ENCODE measurements at regions not wholly inside any gene's neighbourhood (a gene's known extent, or its start where the extent isn't known, plus 50 kb on each side); places are given as distances from the start of the nearest gene placed in this dataset.

GRCh38 chr1:38777464-38777957, 82.1 kb downstream of the RRAGC start:
- ATAC-seq, result no peak
- no peak for TF ChIP-seq TCF4 (CRISPR knock-in tag; IDR thresholded peaks at IDR 0.05; ENCODE audit: borderline replicate concordance)
- TF ChIP-seq TSHZ2 (CRISPR knock-in tag; IDR thresholded peaks at IDR 0.05), result no peak
- no peak for TF ChIP-seq TOX (CRISPR knock-in tag; IDR thresholded peaks at IDR 0.05; ENCODE audit: borderline replicate concordance)
- TF ChIP-seq POU6F1 (CRISPR knock-in tag; IDR thresholded peaks at IDR 0.05; ENCODE audit: borderline replicate concordance, low read depth), result no peak
- TF ChIP-seq ZNF565 (CRISPR knock-in tag; conservative IDR thresholded peaks at IDR 0.05; ENCODE audit: low read depth), result no peak
- no peak for TF ChIP-seq ISL1 (CRISPR knock-in tag; IDR thresholded peaks at IDR 0.05)
- no peak for TF ChIP-seq RARB (CRISPR knock-in tag; IDR thresholded peaks at IDR 0.05)

DNA sequence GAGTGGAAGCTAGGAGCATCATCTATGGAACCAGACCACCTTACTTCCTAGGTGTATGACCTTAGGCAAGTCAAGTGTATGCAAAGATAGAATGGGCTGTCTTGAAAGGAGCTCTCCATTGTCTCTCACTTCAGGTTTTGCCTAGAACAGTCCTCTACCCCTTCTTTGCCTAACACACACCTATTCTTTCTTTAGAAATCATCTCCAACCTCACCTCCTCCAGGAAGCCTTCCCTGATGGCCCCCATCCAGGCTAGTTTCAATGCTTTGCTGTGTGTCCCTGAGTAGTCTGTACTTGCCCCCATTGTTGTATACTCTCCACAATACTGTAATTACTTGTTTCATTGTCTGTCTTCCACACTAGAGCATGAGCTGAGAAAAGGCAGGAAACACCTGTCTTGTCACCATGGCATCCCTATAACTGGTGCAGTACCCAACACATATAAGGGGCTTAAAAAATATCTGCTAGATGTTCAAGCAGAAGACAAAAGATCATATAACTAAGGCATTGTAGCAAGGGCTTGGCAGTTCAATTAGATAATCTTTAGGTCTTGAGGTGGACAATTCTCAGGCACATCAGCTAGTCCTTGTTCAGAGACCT, 83.0 kb downstream of the RRAGC start:
- ATAC-seq, result no peak
- no peak for TF ChIP-seq ZNF8 (CRISPR knock-in tag; IDR thresholded peaks at IDR 0.05)
- TF ChIP-seq ZFP30 (CRISPR knock-in tag; IDR thresholded peaks at IDR 0.05), result no peak

GRCh38 chr1:38775175-38775845, 84.3 kb downstream of the RRAGC start:
- ATAC-seq, result no peak

DNA sequence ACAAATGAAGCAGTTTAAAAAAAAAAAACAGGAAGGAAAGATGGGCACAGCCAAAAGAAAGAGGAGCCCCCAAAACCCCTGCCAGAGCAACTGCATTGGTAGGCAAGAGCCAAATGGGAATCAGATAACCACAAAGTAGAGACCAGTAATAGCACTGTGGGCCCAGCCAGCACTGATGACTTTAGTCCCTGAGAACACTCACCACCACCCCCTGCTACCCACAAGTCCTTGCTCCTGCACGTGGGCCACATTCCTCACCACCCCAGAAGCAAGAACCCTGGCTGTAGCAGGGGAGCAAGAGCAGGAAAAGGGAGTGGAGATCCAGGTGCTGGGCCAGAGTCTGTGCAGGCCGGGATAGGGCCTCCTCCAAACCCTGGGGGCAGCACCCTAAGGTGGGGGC, 86.1 kb downstream of the RRAGC start:
- no peak for ATAC-seq
- TF ChIP-seq ZC3H10 (CRISPR knock-in tag; IDR thresholded peaks at IDR 0.05) (no peak), ZNF70 (CRISPR knock-in tag; IDR thresholded peaks at IDR 0.05) (no peak), ARNTL (CRISPR knock-in tag; IDR thresholded peaks at IDR 0.05; ENCODE audit: borderline replicate concordance, low read depth) (no peak), CSRNP3 (CRISPR knock-in tag; IDR thresholded peaks at IDR 0.05) (no peak), BACH2 (CRISPR knock-in tag; IDR thresholded peaks at IDR 0.05; ENCODE audit: borderline replicate concordance) (no peak)

More at GRCh38 chr1:38775175-38775845, 84.3 kb downstream of the RRAGC start:
- no peak for TF ChIP-seq ZNF70 (CRISPR knock-in tag; IDR thresholded peaks at IDR 0.05)
- TF ChIP-seq BACH2 (CRISPR knock-in tag; IDR thresholded peaks at IDR 0.05; ENCODE audit: borderline replicate concordance), result no peak
- no peak for TF ChIP-seq OSR1 (CRISPR knock-in tag; IDR thresholded peaks at IDR 0.05)
- no peak for TF ChIP-seq ZC3H10 (CRISPR knock-in tag; IDR thresholded peaks at IDR 0.05)
- no peak for TF ChIP-seq PPARA (CRISPR knock-in tag; IDR thresholded peaks at IDR 0.05; ENCODE audit: borderline replicate concordance)
- no peak for TF ChIP-seq TOX (CRISPR knock-in tag; IDR thresholded peaks at IDR 0.05; ENCODE audit: borderline replicate concordance)
- TF ChIP-seq TCF4 (CRISPR knock-in tag; IDR thresholded peaks at IDR 0.05; ENCODE audit: borderline replicate concordance), result no peak
- TF ChIP-seq ZFP30 (CRISPR knock-in tag; IDR thresholded peaks at IDR 0.05), result no peak
- TF ChIP-seq ZNF565 (CRISPR knock-in tag; conservative IDR thresholded peaks at IDR 0.05; ENCODE audit: low read depth), result no peak
- no peak for TF ChIP-seq ZFP3 (CRISPR knock-in tag; IDR thresholded peaks at IDR 0.05)
- no peak for TF ChIP-seq CSRNP3 (CRISPR knock-in tag; IDR thresholded peaks at IDR 0.05)
- no peak for TF ChIP-seq RARB (CRISPR knock-in tag; IDR thresholded peaks at IDR 0.05)

DNA sequence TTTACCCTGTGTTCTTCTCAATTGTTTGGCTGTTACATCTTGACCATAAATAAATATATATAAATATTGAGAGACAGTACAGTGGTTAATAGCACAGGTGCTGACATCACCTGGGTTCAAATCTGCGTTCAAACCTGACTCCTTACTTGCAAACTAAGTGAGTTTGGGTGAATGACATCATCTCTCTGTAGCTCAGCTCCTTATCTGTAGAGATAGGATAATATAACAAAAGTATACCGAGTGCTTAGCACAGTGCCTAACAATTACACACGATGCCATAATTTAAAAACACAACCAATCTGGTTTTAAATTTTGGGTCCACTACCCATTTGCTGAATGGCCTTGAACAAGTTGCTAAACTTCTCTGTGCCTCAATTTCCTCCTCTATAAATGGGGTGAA, 86.6 kb downstream of the RRAGC start:
- no peak for ATAC-seq
- no peak for TF ChIP-seq ZC3H10 (CRISPR knock-in tag; IDR thresholded peaks at IDR 0.05)
- no peak for TF ChIP-seq ZNF565 (CRISPR knock-in tag; conservative IDR thresholded peaks at IDR 0.05; ENCODE audit: low read depth)
- TF ChIP-seq, protein P1, sequence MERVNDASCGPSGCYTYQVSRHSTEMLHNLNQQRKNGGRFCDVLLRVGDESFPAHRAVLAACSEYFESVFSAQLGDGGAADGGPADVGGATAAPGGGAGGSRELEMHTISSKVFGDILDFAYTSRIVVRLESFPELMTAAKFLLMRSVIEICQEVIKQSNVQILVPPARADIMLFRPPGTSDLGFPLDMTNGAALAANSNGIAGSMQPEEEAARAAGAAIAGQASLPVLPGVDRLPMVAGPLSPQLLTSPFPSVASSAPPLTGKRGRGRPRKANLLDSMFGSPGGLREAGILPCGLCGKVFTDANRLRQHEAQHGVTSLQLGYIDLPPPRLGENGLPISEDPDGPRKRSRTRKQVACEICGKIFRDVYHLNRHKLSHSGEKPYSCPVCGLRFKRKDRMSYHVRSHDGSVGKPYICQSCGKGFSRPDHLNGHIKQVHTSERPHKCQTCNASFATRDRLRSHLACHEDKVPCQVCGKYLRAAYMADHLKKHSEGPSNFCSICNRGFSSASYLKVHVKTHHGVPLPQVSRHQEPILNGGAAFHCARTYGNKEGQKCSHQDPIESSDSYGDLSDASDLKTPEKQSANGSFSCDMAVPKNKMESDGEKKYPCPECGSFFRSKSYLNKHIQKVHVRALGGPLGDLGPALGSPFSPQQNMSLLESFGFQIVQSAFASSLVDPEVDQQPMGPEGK (CRISPR knock-in tag; IDR thresholded peaks at IDR 0.05; ENCODE audit: borderline replicate concordance), result no peak
- no peak for TF ChIP-seq TSHZ2 (CRISPR knock-in tag; IDR thresholded peaks at IDR 0.05)
- TF ChIP-seq ESRRG (CRISPR knock-in tag; IDR thresholded peaks at IDR 0.05), result no peak
- TF ChIP-seq ZFP3 (CRISPR knock-in tag; IDR thresholded peaks at IDR 0.05), result no peak
- no peak for TF ChIP-seq ZNF8 (CRISPR knock-in tag; IDR thresholded peaks at IDR 0.05)
- no peak for TF ChIP-seq PPARA (CRISPR knock-in tag; IDR thresholded peaks at IDR 0.05; ENCODE audit: borderline replicate concordance)
- no peak for TF ChIP-seq SNAI2 (CRISPR knock-in tag; IDR thresholded peaks at IDR 0.05)

Data from SK-N-SH treated with all-trans-retinoic acid at 6 μM for 48 hours (cell line).